HCT116 (cell line): ENCODE measurements at regions not wholly inside any gene's neighbourhood (a gene's known extent, or its start where the extent isn't known, plus 50 kb on each side); places are given as distances from the start of the nearest gene placed in this dataset.
"Not testable (repeated sequence)": the region's sequence is repeated elsewhere in the genome, so short reads cannot be mapped to it uniquely, and the experiment has no call there.

ENCODE experiments used
- CEBPB ChIP-seq: IDR thresholded peaks from 2 replicates; pipeline ENCODE4 v1.6.1; 2012; ENCODE audit warnings: low read depth
- ELF1 ChIP-seq: IDR thresholded peaks from 2 replicates; pipeline ENCODE4 v1.6.1; 2012; ENCODE audit warnings: low read depth, borderline replicate concordance
- EZH2 ChIP-seq: fragments of 200-600 bp; sonication (generic); IDR thresholded peaks from 2 replicates; pipeline ENCODE4 v1.6.1; 2017; ENCODE audit warnings: antibody characterized with exemption, mixed run types
- EZH2phosphoT487 ChIP-seq: fragments of 200-600 bp; IDR thresholded peaks from 2 replicates; pipeline ENCODE4 v1.6.1; 2018; ENCODE audit warnings: antibody characterized with exemption, borderline replicate concordance
- JUND ChIP-seq: IDR thresholded peaks from 2 replicates; pipeline ENCODE4 v1.6.1; 2012
- POLR2A ChIP-seq: IDR thresholded peaks from 2 replicates; pipeline ENCODE4 v1.7.0; 2011; ENCODE audit warnings: borderline replicate concordance; ENCODE audit not compliant: insufficient read depth, insufficient read length; ENCODE audit errors: extremely low read depth
- POLR2AphosphoS5 ChIP-seq: IDR thresholded peaks from 2 replicates; pipeline ENCODE4 v1.6.1; 2011; ENCODE audit warnings: mild to moderate bottlenecking, low read depth, low read length, moderate library complexity
- RAD21 ChIP-seq: IDR thresholded peaks from 2 replicates; pipeline ENCODE4 v1.6.1; 2012; ENCODE audit warnings: low read depth, mild to moderate bottlenecking
- REST ChIP-seq: IDR thresholded peaks from 2 replicates; pipeline ENCODE4 v1.6.1; 2012; ENCODE audit warnings: low read depth
- SP1 ChIP-seq: IDR thresholded peaks from 2 replicates; pipeline ENCODE4 v1.6.1; 2012; ENCODE audit warnings: low read depth
- ZFX ChIP-seq: fragments of 450-650 bp; IDR thresholded peaks from 2 replicates; pipeline ENCODE4 v1.6.1; 2017
- TF ChIP-seq, protein P1 (sequence below), 3 experiments: fragments of 200-600 bp in 1 of 3; sonication (generic) in 1 of 3; IDR thresholded peaks in 2 of 3; conservative IDR thresholded peaks in 1 of 3; 2 replicates each; pipeline ENCODE4 v1.5.1; 2012 to 2017; ENCODE audit warnings: low read depth in 2 of 3, low read length in 2 of 3, antibody characterized with exemption in 1 of 3, borderline replicate concordance in 1 of 3, control low read depth in 1 of 3, mild to moderate bottlenecking in 1 of 3, mixed read lengths in 1 of 3, mixed run types in 1 of 3, moderate library complexity in 1 of 3; ENCODE audit not compliant: insufficient read depth in 1 of 3

- TF ChIP-seq EZH2phosphoT487, EZH2, CEBPB, SP1, JUND, RAD21, ELF1, POLR2AphosphoS5, ZFX, REST, POLR2A: not testable (repeated sequence)
- TF ChIP-seq, protein P1, sequence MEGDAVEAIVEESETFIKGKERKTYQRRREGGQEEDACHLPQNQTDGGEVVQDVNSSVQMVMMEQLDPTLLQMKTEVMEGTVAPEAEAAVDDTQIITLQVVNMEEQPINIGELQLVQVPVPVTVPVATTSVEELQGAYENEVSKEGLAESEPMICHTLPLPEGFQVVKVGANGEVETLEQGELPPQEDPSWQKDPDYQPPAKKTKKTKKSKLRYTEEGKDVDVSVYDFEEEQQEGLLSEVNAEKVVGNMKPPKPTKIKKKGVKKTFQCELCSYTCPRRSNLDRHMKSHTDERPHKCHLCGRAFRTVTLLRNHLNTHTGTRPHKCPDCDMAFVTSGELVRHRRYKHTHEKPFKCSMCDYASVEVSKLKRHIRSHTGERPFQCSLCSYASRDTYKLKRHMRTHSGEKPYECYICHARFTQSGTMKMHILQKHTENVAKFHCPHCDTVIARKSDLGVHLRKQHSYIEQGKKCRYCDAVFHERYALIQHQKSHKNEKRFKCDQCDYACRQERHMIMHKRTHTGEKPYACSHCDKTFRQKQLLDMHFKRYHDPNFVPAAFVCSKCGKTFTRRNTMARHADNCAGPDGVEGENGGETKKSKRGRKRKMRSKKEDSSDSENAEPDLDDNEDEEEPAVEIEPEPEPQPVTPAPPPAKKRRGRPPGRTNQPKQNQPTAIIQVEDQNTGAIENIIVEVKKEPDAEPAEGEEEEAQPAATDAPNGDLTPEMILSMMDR (IDR thresholded peaks at IDR 0.05 in 2 of 3, conservative IDR thresholded peaks at IDR 0.05 in 1 of 3; ENCODE audit: borderline replicate concordance in 1 of 3, insufficient read depth in 1 of 3, low read depth in 2 of 3, low read length in 2 of 3): not testable (repeated sequence)
These were observed 710.0 kb upstream of the RGS18 start for GRCh38 chr1:191448279-191448678.
